G401.6 (cell line): ENCODE measurements at regions not wholly inside any gene's neighbourhood (a gene's known extent, or its start where the extent isn't known, plus 50 kb on each side); places are given as distances from the start of the nearest gene placed in this dataset.

Experiments used
- FAIRE-seq: peaks from 2 replicates; lab custom pipeline; 2012; peaks lifted over from hg19 to GRCh38; lab: Jason Lieb, UNC

DNA sequence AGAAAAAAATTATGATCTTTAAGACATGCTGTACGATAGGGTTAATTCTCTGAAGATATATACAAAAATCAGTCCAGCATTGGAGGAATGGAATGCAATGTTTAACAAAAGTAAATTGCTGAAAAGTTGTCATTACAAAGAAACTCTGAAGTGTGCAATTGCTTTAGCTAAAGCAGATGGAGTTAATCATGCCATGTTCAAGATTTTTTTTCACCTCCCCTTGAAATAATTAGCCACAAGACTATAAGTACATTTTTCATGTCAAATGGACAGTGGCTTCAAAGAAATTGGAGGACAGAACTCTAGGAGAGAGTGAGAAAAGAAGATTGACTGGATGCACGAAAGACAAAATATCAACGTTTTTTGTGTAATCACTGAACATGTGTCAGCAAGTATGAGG lies 63.1 kb upstream of the MEOX2 start:
- no peak for FAIRE-seq

- no peak for FAIRE-seq
These were observed 61.2 kb upstream of the MEOX2 start for GRCh38 chr7:15747712-15748111.

- no peak for FAIRE-seq
These were observed 60.8 kb upstream of the MEOX2 start for GRCh38 chr7:15747301-15747700.

DNA sequence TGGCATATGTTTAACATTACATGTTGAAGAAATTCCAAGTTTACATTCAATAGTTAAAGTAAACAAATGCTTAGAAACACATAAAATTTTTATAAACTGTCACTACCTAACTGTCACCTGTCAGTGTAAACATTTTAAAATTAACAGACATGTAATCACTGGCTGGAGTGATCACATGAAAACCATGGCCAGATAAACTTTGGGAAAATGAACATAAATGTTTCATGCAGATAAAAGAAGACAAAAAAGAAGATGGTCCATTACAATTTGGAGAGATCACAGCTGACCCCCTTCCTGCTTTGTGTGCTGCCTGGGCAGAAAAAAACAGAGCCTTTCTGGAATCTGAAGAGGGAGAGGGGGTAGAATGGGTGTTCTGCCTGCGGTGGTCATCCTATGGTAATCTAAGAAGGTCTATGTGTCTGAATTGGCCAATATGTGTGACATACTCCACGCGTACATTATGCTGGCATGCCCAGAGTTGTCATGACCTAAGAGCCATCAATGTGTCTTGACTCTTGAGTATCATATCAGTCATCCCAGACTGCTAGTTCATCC lies 57.5 kb upstream of the MEOX2 start:
- no peak for FAIRE-seq

GRCh38 chr7:15737601-15738000 lies 51.1 kb upstream of the MEOX2 start:
- FAIRE-seq = no peak
